Breast epithelium (tissue), 3 donors: ENCODE measurements at regions not wholly inside any gene's neighbourhood (a gene's known extent, or its start where the extent isn't known, plus 50 kb on each side); places are given as distances from the start of the nearest gene placed in this dataset.

Experiments
- POLR2A ChIP-seq: fragments of 450-650 bp; IDR thresholded peaks from one replicate; pipeline ENCODE4 v1.6.1; 2016; ENCODE audit warnings: antibody characterized with exemption, mild to moderate bottlenecking, moderate library complexity
- POLR2AphosphoS5 ChIP-seq, 3 donors: sonication (generic); formaldehyde crosslinking; IDR thresholded peaks; one replicate each; pipeline ENCODE4 v1.6.1; 2017; ENCODE audit warnings: antibody characterized with exemption in 3 of 3
- TF ChIP-seq, protein P1 (sequence below), 3 donors: fragments of 450-650 bp; IDR thresholded peaks; one replicate each; pipeline ENCODE4 v1.5.1; 2016 to 2017; ENCODE audit warnings: antibody characterized with exemption in 3 of 3, mild to moderate bottlenecking in 3 of 3, moderate library complexity in 3 of 3

GRCh38 chr13:60230593-60230992 is 66.9 kb upstream of the DIAPH3 start:
- TF ChIP-seq, protein P1, sequence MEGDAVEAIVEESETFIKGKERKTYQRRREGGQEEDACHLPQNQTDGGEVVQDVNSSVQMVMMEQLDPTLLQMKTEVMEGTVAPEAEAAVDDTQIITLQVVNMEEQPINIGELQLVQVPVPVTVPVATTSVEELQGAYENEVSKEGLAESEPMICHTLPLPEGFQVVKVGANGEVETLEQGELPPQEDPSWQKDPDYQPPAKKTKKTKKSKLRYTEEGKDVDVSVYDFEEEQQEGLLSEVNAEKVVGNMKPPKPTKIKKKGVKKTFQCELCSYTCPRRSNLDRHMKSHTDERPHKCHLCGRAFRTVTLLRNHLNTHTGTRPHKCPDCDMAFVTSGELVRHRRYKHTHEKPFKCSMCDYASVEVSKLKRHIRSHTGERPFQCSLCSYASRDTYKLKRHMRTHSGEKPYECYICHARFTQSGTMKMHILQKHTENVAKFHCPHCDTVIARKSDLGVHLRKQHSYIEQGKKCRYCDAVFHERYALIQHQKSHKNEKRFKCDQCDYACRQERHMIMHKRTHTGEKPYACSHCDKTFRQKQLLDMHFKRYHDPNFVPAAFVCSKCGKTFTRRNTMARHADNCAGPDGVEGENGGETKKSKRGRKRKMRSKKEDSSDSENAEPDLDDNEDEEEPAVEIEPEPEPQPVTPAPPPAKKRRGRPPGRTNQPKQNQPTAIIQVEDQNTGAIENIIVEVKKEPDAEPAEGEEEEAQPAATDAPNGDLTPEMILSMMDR (IDR thresholded peaks at IDR 0.05) = no peak
- TF ChIP-seq POLR2A = no peak
- no peak for TF ChIP-seq POLR2AphosphoS5 (IDR thresholded peaks at IDR 0.05)
